ENCODE measurements at regions not wholly inside any gene's neighbourhood (a gene's known extent, or its start where the extent isn't known, plus 50 kb on each side); places are given as distances from the start of the nearest gene placed in this dataset.

- DNase-seq (ENCODE audit: insufficient read length, low spot score) (no peak), FAIRE-seq (no peak)
- TF ChIP-seq POLR2A (IDR thresholded peaks at IDR 0.05; ENCODE audit: low read depth, low read length) = no peak
Measured at GRCh38 chr1:192238421-192238820, 78.4 kb upstream of the RGS21 start.

- no peak for DNase-seq (ENCODE audit: insufficient read length, low spot score)
- FAIRE-seq = no peak
- no peak for TF ChIP-seq POLR2A (IDR thresholded peaks at IDR 0.05; ENCODE audit: low read depth, low read length)
Measured at GRCh38 chr1:192243721-192244120, 73.1 kb upstream of the RGS21 start.

GRCh38 chr1:192251735-192252134 is 65.1 kb upstream of the RGS21 start:
- FAIRE-seq = no peak
- DNase-seq (ENCODE audit: insufficient read length, low spot score) = no peak
- no peak for TF ChIP-seq POLR2A (IDR thresholded peaks at IDR 0.05; ENCODE audit: low read depth, low read length)

GRCh38 chr1:192252776-192253175 is 64.0 kb upstream of the RGS21 start:
- FAIRE-seq = no peak
- DNase-seq (ENCODE audit: insufficient read length, low spot score) = no peak
- no peak for TF ChIP-seq POLR2A (IDR thresholded peaks at IDR 0.05; ENCODE audit: low read depth, low read length)

GRCh38 chr1:192256674-192257334 is 60.0 kb upstream of the RGS21 start:
- TF ChIP-seq POLR2A (IDR thresholded peaks at IDR 0.05; ENCODE audit: low read depth, low read length) = no peak
- DNase-seq (ENCODE audit: insufficient read length, low spot score) (no peak), FAIRE-seq (no peak)

GRCh38 chr1:192260076-192260475 is 56.7 kb upstream of the RGS21 start:
- FAIRE-seq (no peak), DNase-seq (ENCODE audit: insufficient read length, low spot score) (no peak)
- no peak for TF ChIP-seq POLR2A (IDR thresholded peaks at IDR 0.05; ENCODE audit: low read depth, low read length)

- FAIRE-seq = no peak
Measured at GRCh38 chr1:192261476-192261875, 55.3 kb upstream of the RGS21 start.

GRCh38 chr1:192263436-192263835 is 53.4 kb upstream of the RGS21 start:
- DNase-seq (ENCODE audit: insufficient read length, low spot score) (peak; percentile 15), FAIRE-seq (peak; percentile 96)
- TF ChIP-seq POLR2A (IDR thresholded peaks at IDR 0.05; ENCODE audit: low read depth, low read length) = no peak

More at GRCh38 chr1:192261476-192261875, 55.3 kb upstream of the RGS21 start:
- no peak for DNase-seq (ENCODE audit: insufficient read length, low spot score)
- no peak for TF ChIP-seq POLR2A (IDR thresholded peaks at IDR 0.05; ENCODE audit: low read depth, low read length)

- FAIRE-seq (no peak), DNase-seq (ENCODE audit: insufficient read length, low spot score) (no peak)
- TF ChIP-seq POLR2A (IDR thresholded peaks at IDR 0.05; ENCODE audit: low read depth, low read length) = no peak
Measured at GRCh38 chr1:192265516-192266173, 51.1 kb upstream of the RGS21 start.

- no peak for TF ChIP-seq POLR2A (IDR thresholded peaks at IDR 0.05; ENCODE audit: low read depth, low read length)
- DNase-seq (ENCODE audit: insufficient read length, low spot score) = no peak
- FAIRE-seq = no peak
Measured at GRCh38 chr1:192266645-192267044, 50.1 kb upstream of the RGS21 start.

Measured in H54 (cell line).